A549 (cell line): ENCODE measurements at regions not wholly inside any gene's neighbourhood (a gene's known extent, or its start where the extent isn't known, plus 50 kb on each side); places are given as distances from the start of the nearest gene placed in this dataset.

Experiments
- ATAC-seq, 2 experiments: fragments of 200-7000 bp in 1 of 2; fragments of >200 bp in 1 of 2; cut with Nextera tagmentation in 1 of 2; cut with Tn5 transposase in 1 of 2; 3 replicates each; pipeline versions ENCODE4 v1.8.0 to v1.9.1; 2018 to 2020; ENCODE audit warnings: mild to moderate bottlenecking in 1 of 2, moderate library complexity in 1 of 2
- CTCF ChIA-PET: fragments of 300-600 bp; sonication (Branson Sonifier 250); formaldehyde crosslinking; extraction: SDS; loops from one replicate; lab custom pipeline; 2021; ENCODE audit warnings: antibody characterized with exemption, inconsistent platforms; lab: Yijun Ruan, JAX
- POLR2A ChIA-PET: fragments of 350-600 bp; formaldehyde crosslinking; extraction: SDS; loops from one replicate; lab custom pipeline; 2021; ENCODE audit warnings: antibody characterized with exemption, inconsistent platforms; lab: Yijun Ruan, JAX
- DNase-seq, 2 experiments: peaks; one replicate each; pipeline versions ENCODE4 v3.0.0 to v3.0.0-alpha.2; 2011 to 2016; ENCODE audit warnings: low read depth in 1 of 2, low spot score in 1 of 2
- FAIRE-seq: peaks from 2 replicates; lab custom pipeline; 2011; peaks lifted over from hg19 to GRCh38; lab: Jason Lieb, UNC
- H3K27ac ChIP-seq, 2 experiments: fragments of >200 bp; sonication (Bioruptor Twin); formaldehyde crosslinking; 3 replicates each; pipeline ENCODE4 v1.5.1; 2016 to 2017
- H3K4me1 ChIP-seq: fragments of >200 bp; sonication (Bioruptor Twin); formaldehyde crosslinking; 3 replicates; pipeline ENCODE4 v1.6.1; 2016
- H3K4me2 ChIP-seq: fragments of >200 bp; sonication (Bioruptor Twin); formaldehyde crosslinking; 3 replicates; pipeline ENCODE4 v1.6.1; 2016
- H3K4me3 ChIP-seq: fragments of >200 bp; sonication (Bioruptor Twin); formaldehyde crosslinking; 3 replicates; pipeline ENCODE4 v1.5.1; 2016
- H3K9me3 ChIP-seq: fragments of >200 bp; sonication (Bioruptor Twin); formaldehyde crosslinking; 3 replicates; pipeline ENCODE4 v1.6.1; 2016
- CBX8 ChIP-seq: fragments of 200-600 bp; sonication (generic); IDR thresholded peaks from 2 replicates; pipeline ENCODE4 v1.6.1; 2016
- CEBPB ChIP-seq, 2 experiments: fragments of >200 bp in 1 of 2; sonication (Bioruptor Twin) in 1 of 2; formaldehyde crosslinking in 1 of 2; IDR thresholded peaks; 2 replicates each; pipeline ENCODE4 v1.6.1; 2012 to 2016
- EHF ChIP-seq: fragments of 250-450 bp; sonication (Bioruptor Pico); IDR thresholded peaks from 2 replicates; pipeline ENCODE4 v1.5.0; 2020; ENCODE audit warnings: mild to moderate bottlenecking
- EP300 ChIP-seq, 2 experiments: fragments of >200 bp; sonication (Bioruptor Twin); formaldehyde crosslinking; IDR thresholded peaks; 2 replicates in 1 of 2; 3 replicates in 1 of 2; pipeline ENCODE4 v1.6.1; 2016 to 2017
- ESRRA ChIP-seq: fragments of 150-350 bp; IDR thresholded peaks from 2 replicates; pipeline ENCODE4 v1.6.1; 2014; ENCODE audit warnings: mild to moderate bottlenecking, low read length, borderline replicate concordance
- FOSB ChIP-seq: fragments of 250-450 bp; sonication (Bioruptor Pico); IDR thresholded peaks from 2 replicates; pipeline ENCODE4 v1.5.0; 2020; ENCODE audit warnings: mild to moderate bottlenecking, moderate library complexity
- GATA3 ChIP-seq: IDR thresholded peaks from 2 replicates; pipeline ENCODE4 v1.6.1; 2012; ENCODE audit warnings: borderline replicate concordance
- HEYL ChIP-seq: fragments of 250-450 bp; sonication (Bioruptor Pico); IDR thresholded peaks from 2 replicates; pipeline ENCODE4 v1.8.0; 2021; ENCODE audit warnings: mild to moderate bottlenecking, moderate library complexity
- HOXA7 ChIP-seq: fragments of 250-450 bp; sonication (Bioruptor Pico); IDR thresholded peaks from 2 replicates; pipeline ENCODE4 v1.5.0; 2020; ENCODE audit warnings: mild to moderate bottlenecking, moderate library complexity
- HOXB13 ChIP-seq: fragments of 250-450 bp; sonication (Bioruptor Pico); IDR thresholded peaks from 2 replicates; pipeline ENCODE4 v1.5.0; 2020; ENCODE audit warnings: low read depth, mild to moderate bottlenecking, moderate library complexity
- HOXB5 ChIP-seq: fragments of 250-450 bp; sonication (Bioruptor Pico); IDR thresholded peaks from 2 replicates; pipeline ENCODE4 v1.5.0; 2020; ENCODE audit warnings: mild to moderate bottlenecking, moderate library complexity
- JUNB ChIP-seq: fragments of >200 bp; sonication (Bioruptor Twin); formaldehyde crosslinking; IDR thresholded peaks from 2 replicates; pipeline ENCODE4 v1.6.1; 2016
- MAX ChIP-seq: IDR thresholded peaks from 2 replicates; pipeline ENCODE4 v1.6.1; 2012
- MAZ ChIP-seq: fragments of 150-350 bp; IDR thresholded peaks from 2 replicates; pipeline ENCODE4 v1.6.1; 2014; ENCODE audit warnings: antibody characterized with exemption, low read depth, low read length, borderline replicate concordance
- MYC ChIP-seq: IDR thresholded peaks from 2 replicates; pipeline ENCODE4 v1.6.1; 2012; ENCODE audit warnings: mild to moderate bottlenecking, inconsistent platforms, low read length, improper control_type of control experiment, borderline replicate concordance
- NFE2L2 ChIP-seq: fragments of 150-350 bp; conservative IDR thresholded peaks from 2 replicates; pipeline ENCODE4 v1.6.1; 2014; ENCODE audit warnings: low read length
- NR3C1 ChIP-seq: fragments of >200 bp; sonication (Bioruptor Twin); formaldehyde crosslinking; IDR thresholded peaks from 3 replicates; pipeline ENCODE4 v1.6.1; 2017
- PBX3 ChIP-seq: IDR thresholded peaks from 2 replicates; pipeline ENCODE4 v1.6.1; 2012
- PHF8 ChIP-seq: fragments of 200-600 bp; sonication (generic); IDR thresholded peaks from 2 replicates; pipeline ENCODE4 v1.6.1; 2016; ENCODE audit warnings: low read depth, mild to moderate bottlenecking, antibody characterized with exemption, moderate library complexity, borderline replicate concordance
- RAD21 ChIP-seq, 2 experiments: fragments of >200 bp in 1 of 2; sonication (Bioruptor Twin) in 1 of 2; formaldehyde crosslinking in 1 of 2; IDR thresholded peaks in 1 of 2; conservative IDR thresholded peaks in 1 of 2; 2 replicates in 1 of 2; 3 replicates in 1 of 2; pipeline ENCODE4 v1.6.1; 2012 to 2018; ENCODE audit warnings: inconsistent platforms in 1 of 2
- RFX5 ChIP-seq: fragments of 450-650 bp; IDR thresholded peaks from 2 replicates; pipeline ENCODE4 v1.7.1; 2014; ENCODE audit warnings: antibody characterized with exemption, mild to moderate bottlenecking, moderate library complexity
- TFCP2L1 ChIP-seq: fragments of 250-450 bp; sonication (Bioruptor Pico); IDR thresholded peaks from 2 replicates; pipeline ENCODE4 v1.5.0; 2021; ENCODE audit warnings: mild to moderate bottlenecking
- TP53 ChIP-seq: fragments of 250-450 bp; sonication (Bioruptor Pico); IDR thresholded peaks from 2 replicates; pipeline ENCODE4 v1.5.0; 2021; ENCODE audit warnings: mild to moderate bottlenecking, moderate library complexity
- USF2 ChIP-seq: fragments of 450-650 bp; IDR thresholded peaks from 2 replicates; pipeline ENCODE4 v1.6.1; 2014; ENCODE audit warnings: antibody characterized with exemption
- ZC3H11A ChIP-seq: fragments of 450-650 bp; IDR thresholded peaks from 2 replicates; pipeline ENCODE4 v1.6.1; 2014; ENCODE audit warnings: antibody characterized with exemption, mild to moderate bottlenecking
- ZNF302 ChIP-seq: fragments of 250-450 bp; sonication (Bioruptor Pico); IDR thresholded peaks from 2 replicates; pipeline ENCODE4 v1.9.0; 2021; ENCODE audit warnings: inconsistent platforms, mild to moderate bottlenecking, moderate library complexity
- ZSCAN20 ChIP-seq: fragments of 250-450 bp; sonication (Bioruptor Pico); IDR thresholded peaks from 2 replicates; pipeline ENCODE4 v1.8.0; 2022; ENCODE audit warnings: mild to moderate bottlenecking, moderate library complexity
- WGBS: methylation state at CpG from one replicate; pipeline ENCODE4 v1.1.6; 2017; ENCODE audit errors: missing lambda C conversion rate; 5-methylcytosine and 5-hydroxymethylcytosine counted together

GRCh38 chr21:31479714-31480113 lies 135.7 kb upstream of the TIAM1 start:
- CTCF ChIA-PET: no interaction called here
- no peak overlapping the region for H3K27ac ChIP-seq
- no peaks in the 10 kb centered on the region for H3K4me1 ChIP-seq
- no peak for ATAC-seq
- WGBS: 43% methylated on average over 6 of the region's 6 CpGs
- no peak overlapping the region for H3K4me3 ChIP-seq
- TF ChIP-seq EHF (CRISPR knock-in tag) (no peak), MAZ (no peak), HOXA7 (CRISPR knock-in tag) (no peak), HOXB13 (no peak), EP300 (IDR thresholded peaks at IDR 0.05) (no peak), PBX3 (no peak), TP53 (CRISPR knock-in tag) (no peak)
- FAIRE-seq: no peak
- H3K4me2 ChIP-seq: no peak overlapping the region
- POLR2A ChIA-PET: no interaction called here
- H3K9me3 ChIP-seq: no peaks in the 10 kb centered on the region
- no peak for DNase-seq

GRCh38 chr21:31479222-31479621 lies 135.2 kb upstream of the TIAM1 start:
- no peaks in the 10 kb centered on the region for H3K9me3 ChIP-seq
- no peak overlapping the region for H3K4me2 ChIP-seq
- FAIRE-seq: no peak
- H3K4me1 ChIP-seq: no peaks in the 10 kb centered on the region
- 59% methylated on average over 8 of the region's 8 CpGs for WGBS
- H3K27ac ChIP-seq: no peak overlapping the region
- TF ChIP-seq NR3C1 (no peak), JUNB (no peak), ZNF302 (CRISPR knock-in tag) (no peak), RAD21 (conservative IDR thresholded peaks at IDR 0.05 in 1 of 2, IDR thresholded peaks at IDR 0.05 in 1 of 2) (no peak), NFE2L2 (no peak), EP300 (IDR thresholded peaks at IDR 0.05) (no peak), GATA3 (no peak), HOXA7 (CRISPR knock-in tag) (no peak), ZSCAN20 (CRISPR knock-in tag) (no peak), FOSB (no peak), PHF8 (no peak), HOXB5 (CRISPR knock-in tag) (no peak), RFX5 (no peak)
- TF ChIP-seq, all 56 proteins: peak for 0
- ChIA-PET CTCF (no interaction called here), POLR2A (no interaction called here)
- H3K4me3 ChIP-seq: no peak overlapping the region
- DNase-seq (no peak), ATAC-seq (no peak)

GRCh38 chr21:31476263-31477022 lies 132.4 kb upstream of the TIAM1 start:
- no peak for TF ChIP-seq NR3C1
- no peak for TF ChIP-seq ESRRA
- no peak for TF ChIP-seq TFCP2L1 (CRISPR knock-in tag)
- no peak for TF ChIP-seq USF2
- no peak for TF ChIP-seq FOSB
- TF ChIP-seq EP300 (IDR thresholded peaks at IDR 0.05): no peak
- TF ChIP-seq MYC: no peak
- TF ChIP-seq HEYL (CRISPR knock-in tag): no peak
- TF ChIP-seq ZC3H11A: no peak
- TF ChIP-seq PBX3: no peak
- TF ChIP-seq CBX8: no peak
- TF ChIP-seq HOXB5 (CRISPR knock-in tag): no peak
- TF ChIP-seq CEBPB (IDR thresholded peaks at IDR 0.05): no peak
- TF ChIP-seq JUNB: no peak
- TF ChIP-seq MAX: no peak
- no peak for TF ChIP-seq TP53 (CRISPR knock-in tag)
- WGBS: 25% methylated on average over 11 of the region's 11 CpGs
- FAIRE-seq (no peak), DNase-seq (peak in 1 of 2 experiments; percentile 4), ATAC-seq (no peak)
- CTCF ChIA-PET: no interaction called here
- H3K9me3 ChIP-seq: no peaks in the 10 kb centered on the region
- no peak overlapping the region for H3K27ac ChIP-seq
- POLR2A ChIA-PET: no interaction called here
- H3K4me2 ChIP-seq: no peak overlapping the region
- no peaks in the 10 kb centered on the region for H3K4me1 ChIP-seq
- no peak overlapping the region for H3K4me3 ChIP-seq
